ENCODE measurements at regions not wholly inside any gene's neighbourhood (a gene's known extent, or its start where the extent isn't known, plus 50 kb on each side); places are given as distances from the start of the nearest gene placed in this dataset.
A peak's percentile ranks its signal among the peaks of the same experiment; 100 is the strongest.
"Not testable (repeated sequence)": the region's sequence is repeated elsewhere in the genome, so short reads cannot be mapped to it uniquely, and the experiment has no call there.

GRCh38 chr7:21330462-21331178 is 97.3 kb upstream of the SP4 start:
- DNase-seq: no peak

GRCh38 chr7:21334906-21335305 is 93.0 kb upstream of the SP4 start:
- DNase-seq: no peak

GRCh38 chr7:21336743-21337142 is 91.1 kb upstream of the SP4 start:
- DNase-seq: no peak

GRCh38 chr7:21338728-21339164 is 89.1 kb upstream of the SP4 start:
- no peak for DNase-seq

- DNase-seq: not testable (repeated sequence)
These were observed 83.0 kb upstream of the SP4 start for GRCh38 chr7:21344900-21345299.

- no peak for DNase-seq
These were observed 82.5 kb upstream of the SP4 start for GRCh38 chr7:21345361-21345760.

GRCh38 chr7:21346297-21346696 is 81.6 kb upstream of the SP4 start:
- no peak for DNase-seq

GRCh38 chr7:21352540-21353387 is 75.1 kb upstream of the SP4 start:
- DNase-seq: no peak

- no peak for DNase-seq
These were observed 74.5 kb upstream of the SP4 start for GRCh38 chr7:21353388-21353780.

- no peak for DNase-seq
These were observed 73.6 kb upstream of the SP4 start for GRCh38 chr7:21354284-21354683.

GRCh38 chr7:21355406-21355874 is 72.4 kb upstream of the SP4 start:
- no peak for DNase-seq

GRCh38 chr7:21356616-21357015 is 71.3 kb upstream of the SP4 start:
- DNase-seq: no peak

GRCh38 chr7:21357151-21358097 is 70.5 kb upstream of the SP4 start:
- no peak for DNase-seq

GRCh38 chr7:21358648-21359047 is 69.2 kb upstream of the SP4 start:
- DNase-seq: no peak

GRCh38 chr7:21359163-21359562 is 68.7 kb upstream of the SP4 start:
- no peak for DNase-seq

- no peak for DNase-seq
These were observed 66.3 kb upstream of the SP4 start for GRCh38 chr7:21361413-21362125.

GRCh38 chr7:21364801-21365271 is 63.0 kb upstream of the SP4 start:
- no peak for DNase-seq

- peak; percentile 75 for DNase-seq
These were observed 61.8 kb upstream of the SP4 start for GRCh38 chr7:21365866-21366624.

- peak; percentile 79 for DNase-seq
These were observed 60.8 kb upstream of the SP4 start for GRCh38 chr7:21367081-21367480.

GRCh38 chr7:21367537-21367936 is 60.3 kb upstream of the SP4 start:
- no peak for DNase-seq

GRCh38 chr7:21368317-21368716 is 59.6 kb upstream of the SP4 start:
- peak; percentile 53 for DNase-seq
